ENCODE measurements at regions not wholly inside any gene's neighbourhood (a gene's known extent, or its start where the extent isn't known, plus 50 kb on each side); places are given as distances from the start of the nearest gene placed in this dataset.
"Not testable (repeated sequence)": the region's sequence is repeated elsewhere in the genome, so short reads cannot be mapped to it uniquely, and the experiment has no call there.

- not testable (repeated sequence) for DNase-seq (ENCODE audit: low spot score)
These were observed 676.6 kb upstream of the AMELY start for GRCh38 chrY:7588176-7588575.

DNA sequence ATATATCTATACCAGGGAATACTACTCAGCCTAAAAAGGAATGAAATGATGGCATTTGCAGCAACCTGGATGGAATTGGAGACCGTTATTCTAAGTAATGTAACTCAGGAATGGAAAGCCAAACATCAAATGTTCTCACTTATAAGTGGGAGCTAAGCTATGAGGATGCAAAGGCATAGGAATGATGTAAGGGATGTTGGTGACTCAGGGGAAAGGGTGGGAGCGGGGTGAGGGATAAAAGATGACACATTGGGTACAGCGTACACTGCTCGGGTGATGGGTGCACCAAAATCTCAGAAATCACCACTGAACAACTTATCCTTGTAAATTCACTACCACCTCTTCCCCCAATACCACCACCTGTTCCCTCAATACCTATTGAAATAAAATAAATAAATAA lies 651.0 kb upstream of the AMELY start:
- DNase-seq (ENCODE audit: low spot score) = no peak

- no peak for DNase-seq (ENCODE audit: low spot score)
These were observed 646.1 kb upstream of the AMELY start for GRCh38 chrY:7557675-7558074.

- no peak for DNase-seq (ENCODE audit: low spot score)
These were observed 643.5 kb upstream of the AMELY start for GRCh38 chrY:7555006-7555405.

- DNase-seq (ENCODE audit: low spot score) = no peak
These were observed 633.5 kb upstream of the AMELY start for GRCh38 chrY:7545060-7545459.

- DNase-seq (ENCODE audit: low spot score) = no peak
These were observed 632.7 kb upstream of the AMELY start for GRCh38 chrY:7544172-7544770.

DNA sequence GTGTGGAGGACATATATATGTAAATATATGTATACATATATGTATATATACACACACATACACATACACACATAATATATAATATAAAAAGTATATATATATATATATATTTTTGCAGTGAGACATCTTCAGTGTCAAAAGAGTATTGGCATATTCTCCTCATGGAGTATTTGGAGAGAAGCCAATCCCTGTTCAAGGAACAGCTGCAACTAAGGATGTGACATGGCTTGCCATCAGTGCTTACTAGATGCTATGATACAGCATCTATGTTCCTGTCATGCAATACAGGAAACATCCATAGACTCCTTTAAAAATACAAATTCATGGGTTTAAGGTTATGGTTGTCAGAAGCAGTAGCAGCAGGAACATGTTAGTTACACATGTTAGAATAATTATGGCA lies 632.0 kb upstream of the AMELY start:
- no peak for DNase-seq (ENCODE audit: low spot score)

- no peak for DNase-seq (ENCODE audit: low spot score)
These were observed 630.8 kb upstream of the AMELY start for GRCh38 chrY:7542256-7542858.

DNA sequence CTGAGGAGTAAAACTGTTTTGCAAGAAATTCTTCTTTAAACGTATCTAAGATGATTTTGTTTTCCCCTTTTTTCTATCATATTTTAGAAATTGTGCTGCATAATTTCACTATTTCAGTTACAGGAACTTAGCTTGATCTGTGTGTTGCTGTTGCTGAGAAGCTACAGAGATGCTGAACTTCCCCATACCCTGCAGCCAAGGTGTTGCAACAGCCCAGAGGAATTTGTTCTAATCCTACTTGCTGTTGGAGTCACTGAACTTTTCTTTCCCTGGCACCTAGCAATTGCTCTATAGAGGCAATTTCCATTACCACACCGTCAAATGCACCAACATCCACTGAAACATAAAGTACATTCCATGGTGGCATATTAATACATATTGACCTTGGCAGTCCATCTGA lies 617.8 kb upstream of the AMELY start:
- DNase-seq (ENCODE audit: low spot score) = no peak

GRCh38 chrY:7527568-7527967 lies 616.0 kb upstream of the AMELY start:
- not testable (repeated sequence) for DNase-seq (ENCODE audit: low spot score)

DNA sequence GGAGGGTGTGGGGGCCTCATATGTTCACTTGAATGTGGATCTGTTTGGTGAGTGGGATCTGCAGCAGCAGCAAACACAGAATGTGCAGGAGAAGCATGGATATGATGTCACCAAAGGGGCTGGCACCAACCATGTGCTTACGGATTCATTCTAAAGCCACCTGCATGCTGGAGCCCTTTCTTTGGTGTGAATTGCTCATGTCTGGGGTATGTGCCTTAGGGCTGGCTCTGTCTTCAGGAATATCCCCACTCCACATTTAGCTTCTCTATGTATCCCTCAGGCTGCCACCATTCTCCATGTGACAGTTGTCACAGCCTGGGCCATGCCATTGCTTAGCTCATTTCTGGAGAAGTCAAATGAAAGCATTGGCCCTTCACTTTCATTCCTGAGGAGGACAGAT lies 606.8 kb upstream of the AMELY start:
- no peak for DNase-seq (ENCODE audit: low spot score)

DNA sequence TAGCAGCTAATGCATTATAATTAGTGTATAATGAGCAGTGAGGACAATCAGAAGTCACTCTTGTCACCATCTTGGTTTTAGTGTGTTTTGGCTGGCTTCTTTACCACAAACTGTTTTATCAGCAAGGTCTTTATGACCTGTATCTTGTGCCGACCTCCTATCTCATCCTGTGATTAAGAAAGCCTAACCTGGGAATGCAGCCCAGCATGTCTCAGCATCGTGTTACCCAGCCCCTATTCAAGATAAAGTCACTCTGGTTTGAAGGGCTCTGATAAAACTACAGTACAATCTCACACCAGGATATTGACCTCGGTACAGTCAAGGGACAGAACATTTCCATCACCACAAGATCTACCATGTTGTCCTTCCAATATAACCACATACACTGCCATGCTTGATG lies 604.7 kb upstream of the AMELY start:
- DNase-seq (ENCODE audit: low spot score) = no peak

- no peak for DNase-seq (ENCODE audit: low spot score)
These were observed 604.3 kb upstream of the AMELY start for GRCh38 chrY:7515812-7516211.

DNA sequence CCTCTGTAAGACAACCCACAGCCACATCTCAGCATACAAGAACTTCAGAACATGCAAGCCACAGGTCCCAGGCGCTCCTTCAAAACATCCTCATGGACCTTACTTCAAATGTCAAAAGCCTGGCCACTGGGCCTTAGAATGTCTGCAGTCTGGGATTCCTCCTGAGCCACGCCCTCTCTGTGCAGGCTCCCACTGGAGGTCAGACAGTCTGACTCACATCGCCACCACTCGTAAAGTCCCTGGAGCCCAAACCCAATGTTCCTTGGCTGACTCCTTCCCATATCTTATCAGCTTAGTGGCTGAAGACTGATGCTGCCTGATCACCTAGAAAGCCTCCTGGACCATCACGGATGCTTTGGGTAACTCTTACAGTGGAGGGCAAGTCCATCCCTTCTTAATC lies 591.3 kb upstream of the AMELY start:
- no peak for DNase-seq (ENCODE audit: low spot score)

DNA sequence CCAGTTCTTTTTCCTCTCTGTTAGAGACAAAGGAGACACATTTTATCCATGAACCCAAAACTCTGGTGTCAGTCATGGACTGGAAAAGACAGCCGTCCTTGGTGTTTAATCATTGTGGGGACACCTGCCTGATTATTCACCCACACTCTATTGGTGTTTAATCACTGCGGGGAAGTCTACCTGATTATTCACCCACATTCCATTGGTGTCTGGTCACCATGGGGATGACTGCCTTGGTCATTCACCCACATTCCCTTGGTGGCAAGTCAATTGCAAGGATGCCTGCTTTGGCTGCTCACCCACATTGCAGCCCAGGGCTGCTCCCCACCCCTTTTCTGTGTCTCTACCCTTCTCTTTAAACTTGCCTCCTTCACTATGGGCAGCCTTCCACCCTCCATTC lies 589.7 kb upstream of the AMELY start:
- DNase-seq (ENCODE audit: low spot score) = no peak

DNA sequence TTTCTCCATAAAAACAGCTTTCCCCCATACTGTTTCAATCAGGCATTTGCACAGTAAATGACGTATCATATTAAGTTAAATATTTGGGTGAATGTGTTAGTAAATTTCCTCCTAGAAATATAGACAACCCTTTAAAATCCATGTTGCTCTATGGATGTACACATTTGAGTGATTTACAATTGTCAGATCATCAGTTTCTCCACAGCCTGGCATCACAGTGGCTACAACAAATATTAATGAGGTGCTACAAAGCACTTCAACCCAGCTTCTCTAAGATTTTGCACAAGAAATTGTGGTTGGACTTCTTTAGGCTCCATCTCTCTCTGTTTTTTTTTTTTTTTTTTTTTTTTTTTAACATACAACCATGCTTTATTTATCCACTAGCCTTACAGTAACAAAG lies 584.4 kb upstream of the AMELY start:
- no peak for DNase-seq (ENCODE audit: low spot score)

DNA sequence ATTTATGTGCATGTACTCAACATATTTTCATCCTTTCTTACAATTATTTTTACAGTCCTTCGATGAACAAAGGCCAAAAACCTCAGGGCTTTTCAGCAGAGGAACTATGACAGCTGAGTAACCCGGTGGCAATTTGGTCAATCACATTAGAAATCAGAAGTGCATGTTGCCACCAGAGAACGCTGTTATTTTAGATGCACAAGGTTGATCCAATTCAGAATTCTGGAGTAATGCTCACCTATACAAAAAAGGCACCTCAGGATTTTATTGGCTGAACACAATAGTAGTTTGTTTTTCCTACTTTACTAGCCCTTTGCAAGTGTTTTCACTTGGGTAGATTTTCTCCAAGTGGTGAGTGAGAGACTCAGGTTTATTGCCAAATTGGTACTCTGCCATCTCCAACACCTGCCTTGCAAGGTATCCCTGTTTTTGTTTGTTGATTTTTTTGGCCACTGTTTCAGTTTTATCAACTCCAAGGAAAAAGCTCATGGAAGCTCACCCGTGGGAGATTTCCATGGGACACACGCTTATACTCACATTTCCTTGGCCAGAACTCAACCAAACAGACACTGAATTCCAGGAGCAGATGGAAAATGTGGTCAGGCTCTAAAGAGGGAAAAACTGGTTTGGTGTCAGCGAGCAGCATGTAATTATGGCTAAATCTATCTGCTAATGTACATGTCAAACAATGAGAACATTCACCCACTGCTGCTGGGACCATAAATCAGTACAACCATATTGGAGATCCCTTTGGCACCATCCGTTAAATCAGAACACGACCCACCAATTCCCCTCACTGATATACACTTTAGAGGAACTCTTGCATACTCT lies 573.1 kb upstream of the AMELY start:
- not testable (repeated sequence) for DNase-seq (ENCODE audit: low spot score)

DNA sequence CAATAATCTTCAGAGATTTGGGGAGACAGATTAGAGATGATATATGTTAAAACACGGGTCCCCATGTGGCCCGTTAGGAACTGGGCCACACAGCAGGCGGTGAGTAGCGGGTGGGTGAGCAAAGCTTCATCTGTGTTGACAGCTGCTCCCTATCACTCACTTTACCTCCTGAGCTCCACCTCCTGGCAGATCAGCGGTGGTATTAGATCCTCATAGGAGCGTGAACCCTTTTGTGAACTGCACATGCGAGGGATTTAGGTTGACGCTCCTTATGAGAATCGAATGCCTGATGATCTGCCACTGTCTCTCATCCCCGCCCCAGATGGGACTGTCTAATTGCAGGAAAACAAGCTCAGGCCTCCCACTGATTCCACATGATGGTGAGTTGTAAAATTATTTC lies 560.4 kb upstream of the AMELY start:
- DNase-seq (ENCODE audit: low spot score) = no peak

GRCh38 chrY:7470037-7470436 lies 558.5 kb upstream of the AMELY start:
- DNase-seq (ENCODE audit: low spot score) = no peak

GRCh38 chrY:7468951-7469745 lies 557.6 kb upstream of the AMELY start:
- DNase-seq (ENCODE audit: low spot score) = no peak

DNA sequence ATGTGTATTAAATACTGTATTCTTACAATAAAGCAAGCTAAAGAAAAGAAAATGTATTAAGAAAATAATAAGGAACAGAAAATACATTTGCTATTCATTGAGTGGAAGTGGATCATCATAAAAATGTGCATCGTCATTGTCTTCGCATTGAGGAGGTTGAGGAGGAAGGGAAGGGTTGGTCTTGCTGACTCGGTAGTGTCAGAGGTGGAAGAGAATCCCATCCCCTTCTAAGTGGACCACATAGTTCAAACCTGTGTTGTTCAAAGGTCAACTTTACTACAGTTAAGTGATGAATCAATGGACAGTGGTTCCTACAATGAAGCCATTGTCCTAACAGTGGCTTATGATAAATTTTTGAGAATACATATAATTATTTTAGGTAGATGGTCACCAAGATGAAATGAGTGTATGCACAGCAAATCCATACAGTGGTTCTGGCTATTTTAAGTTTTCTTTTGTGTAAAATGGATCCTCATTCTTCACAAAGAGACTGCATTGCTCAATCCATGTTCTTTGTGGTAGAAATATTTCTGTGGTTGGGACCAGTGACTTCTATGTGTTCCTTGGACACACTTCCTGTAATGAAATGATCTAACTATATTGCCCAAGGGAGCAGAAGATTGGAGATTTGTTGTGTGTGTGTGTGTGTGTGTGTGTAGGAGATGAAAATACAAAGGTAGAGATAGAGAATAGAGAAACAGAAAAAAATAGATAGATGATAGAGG lies 556.4 kb upstream of the AMELY start:
- no peak for DNase-seq (ENCODE audit: low spot score)

GRCh38 chrY:7465185-7465621 lies 553.7 kb upstream of the AMELY start:
- DNase-seq (ENCODE audit: low spot score) = no peak
